ENCODE measurements at regions not wholly inside any gene's neighbourhood (a gene's known extent, or its start where the extent isn't known, plus 50 kb on each side); places are given as distances from the start of the nearest gene placed in this dataset.

DNA sequence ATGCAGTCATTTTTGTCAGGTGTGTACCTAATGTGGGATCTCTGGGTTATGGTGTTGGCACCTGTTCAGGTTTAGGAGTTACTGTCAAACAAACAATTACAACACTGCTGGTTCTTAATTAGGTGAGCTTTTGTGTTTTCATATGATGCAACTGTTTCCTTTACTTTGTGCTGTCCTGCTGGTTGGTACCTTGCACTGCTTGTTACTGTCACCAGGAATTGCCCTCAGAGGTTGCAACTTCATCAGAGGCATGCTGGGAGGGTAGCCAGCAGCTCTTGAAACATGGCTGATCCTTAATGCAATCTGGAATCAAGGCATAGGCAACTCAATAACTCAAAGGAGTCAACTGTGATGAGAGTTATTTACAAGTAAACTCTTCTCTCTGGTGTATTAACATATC, 400.3 kb downstream of the MIAT start:
- no peaks in the 10 kb centered on the region for H3K27me3 ChIP-seq (ENCODE audit: control insufficient read depth in 1 of 2, insufficient read depth in 2 of 2, low read length in 2 of 2)
- no peaks in the 10 kb centered on the region for H3K9me3 ChIP-seq (ENCODE audit: low read length)
- no peaks in the 10 kb centered on the region for H3K4me1 ChIP-seq (ENCODE audit: insufficient read depth, low read length)
- no peak overlapping the region for H3K4me3 ChIP-seq (ENCODE audit: low read depth in 1 of 2, low read length in 2 of 2)
- H3K9ac ChIP-seq (ENCODE audit: low read length), result no peak overlapping the region
- H3K36me3 ChIP-seq (ENCODE audit: insufficient read depth, low read length), result no peaks in the 10 kb centered on the region
- H3K27ac ChIP-seq (ENCODE audit: low read depth, low read length), result no peak overlapping the region

DNA sequence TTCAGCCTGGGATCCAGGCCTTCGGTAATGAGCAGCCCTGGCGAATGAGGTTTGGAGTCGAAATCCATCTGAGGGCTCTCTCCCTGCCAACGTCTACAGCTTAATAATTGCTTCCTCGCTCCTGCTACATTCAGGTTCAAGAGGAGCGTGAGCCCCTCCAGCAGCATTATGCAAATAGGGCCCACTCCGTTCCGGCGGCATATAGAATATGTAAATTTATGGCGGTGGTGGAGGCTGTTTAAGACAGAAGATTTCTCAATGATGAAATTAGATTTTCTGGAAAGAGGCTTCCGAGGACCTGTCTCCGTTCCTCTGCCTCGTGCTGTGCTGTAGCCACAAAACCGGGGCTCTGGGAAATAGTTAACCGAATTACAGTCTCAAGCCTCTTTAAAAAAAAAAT, 402.8 kb downstream of the MIAT start:
- Histone ChIP-seq H3K9me3 (ENCODE audit: low read length) (no peaks in the 10 kb centered on the region), H3K36me3 (ENCODE audit: insufficient read depth, low read length) (no peaks in the 10 kb centered on the region), H3K27me3 (ENCODE audit: control insufficient read depth in 1 of 2, insufficient read depth in 2 of 2, low read length in 2 of 2) (no peaks in the 10 kb centered on the region), H3K4me1 (ENCODE audit: insufficient read depth, low read length) (no peaks in the 10 kb centered on the region), H3K9ac (ENCODE audit: low read length) (no peak overlapping the region), H3K27ac (ENCODE audit: low read depth, low read length) (no peak overlapping the region), H3K4me3 (ENCODE audit: low read depth in 1 of 2, low read length in 2 of 2) (no peak overlapping the region)

DNA sequence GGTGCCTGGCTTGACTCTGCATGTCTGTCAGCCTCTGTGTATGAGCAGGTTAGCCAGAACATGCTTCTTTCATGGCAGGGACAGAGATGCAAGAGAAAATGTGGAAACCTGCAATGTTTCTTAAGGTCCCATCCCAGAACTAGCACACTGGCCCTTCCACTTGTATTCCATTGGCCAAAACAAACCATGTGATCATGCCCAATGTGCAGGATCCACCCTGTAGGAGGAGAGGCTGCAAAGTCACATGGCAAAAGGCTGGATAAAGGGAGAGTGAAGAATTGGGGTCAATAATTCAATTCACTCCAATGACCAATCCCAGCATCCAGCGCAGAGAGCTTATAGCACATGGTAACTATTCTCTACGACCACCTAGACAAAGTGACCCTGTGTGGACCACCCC, 405.5 kb downstream of the MIAT start:
- Histone ChIP-seq H3K27ac (ENCODE audit: low read depth, low read length) (no peak overlapping the region), H3K4me3 (ENCODE audit: low read depth in 1 of 2, low read length in 2 of 2) (no peak overlapping the region), H3K4me1 (ENCODE audit: insufficient read depth, low read length) (no peaks in the 10 kb centered on the region), H3K27me3 (ENCODE audit: control insufficient read depth in 1 of 2, insufficient read depth in 2 of 2, low read length in 2 of 2) (no peaks in the 10 kb centered on the region), H3K9ac (ENCODE audit: low read length) (no peak overlapping the region), H3K9me3 (ENCODE audit: low read length) (no peaks in the 10 kb centered on the region), H3K36me3 (ENCODE audit: insufficient read depth, low read length) (no peaks in the 10 kb centered on the region)

DNA sequence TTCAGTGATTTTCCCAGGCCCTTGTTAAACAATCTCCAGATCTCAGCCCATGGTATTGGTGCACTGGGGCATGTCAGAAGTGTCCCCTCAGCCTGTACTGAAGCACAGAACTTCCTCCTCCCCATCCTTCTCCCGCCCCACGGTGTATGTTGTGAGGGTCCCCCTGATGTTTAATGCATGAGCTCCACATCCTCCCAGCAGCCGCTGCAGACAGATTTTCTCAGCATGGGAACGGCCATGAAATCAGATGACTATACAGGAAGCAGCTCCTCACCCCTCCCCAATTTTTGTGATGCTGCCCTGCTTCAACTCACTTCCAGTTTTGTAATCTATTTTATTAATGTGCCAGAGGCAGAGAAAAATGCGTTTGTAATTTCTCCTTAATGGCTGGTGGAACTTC, 406.0 kb downstream of the MIAT start:
- H3K27ac ChIP-seq (ENCODE audit: low read depth, low read length), result no peak overlapping the region
- no peaks in the 10 kb centered on the region for H3K9me3 ChIP-seq (ENCODE audit: low read length)
- H3K4me1 ChIP-seq (ENCODE audit: insufficient read depth, low read length), result no peaks in the 10 kb centered on the region
- no peak overlapping the region for H3K4me3 ChIP-seq (ENCODE audit: low read depth in 1 of 2, low read length in 2 of 2)
- H3K36me3 ChIP-seq (ENCODE audit: insufficient read depth, low read length), result no peaks in the 10 kb centered on the region
- H3K27me3 ChIP-seq (ENCODE audit: control insufficient read depth in 1 of 2, insufficient read depth in 2 of 2, low read length in 2 of 2), result no peaks in the 10 kb centered on the region
- no peak overlapping the region for H3K9ac ChIP-seq (ENCODE audit: low read length)

DNA sequence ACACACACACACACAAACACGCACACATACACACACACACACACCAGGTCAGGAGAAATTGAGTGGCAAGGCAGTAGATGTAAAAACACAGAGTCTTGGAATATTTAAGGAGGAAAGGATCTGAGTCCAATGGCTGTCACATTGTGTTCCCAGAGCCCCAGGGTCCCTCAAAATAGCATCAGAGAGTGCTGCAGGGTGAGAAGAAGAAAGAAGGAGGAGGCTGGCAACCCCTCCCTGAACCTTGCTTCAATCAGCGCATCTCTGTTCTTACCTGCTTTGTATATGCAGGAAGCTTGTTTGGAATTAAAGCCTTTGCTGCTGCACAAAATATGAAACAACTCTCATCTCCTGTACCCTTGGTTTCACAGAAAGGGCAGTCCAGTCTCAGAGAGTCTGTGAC, 406.5 kb downstream of the MIAT start:
- Histone ChIP-seq H3K4me1 (ENCODE audit: insufficient read depth, low read length) (no peaks in the 10 kb centered on the region), H3K27ac (ENCODE audit: low read depth, low read length) (no peak overlapping the region), H3K4me3 (ENCODE audit: low read depth in 1 of 2, low read length in 2 of 2) (no peak overlapping the region), H3K9ac (ENCODE audit: low read length) (no peak overlapping the region), H3K9me3 (ENCODE audit: low read length) (no peaks in the 10 kb centered on the region), H3K36me3 (ENCODE audit: insufficient read depth, low read length) (no peaks in the 10 kb centered on the region), H3K27me3 (ENCODE audit: control insufficient read depth in 1 of 2, insufficient read depth in 2 of 2, low read length in 2 of 2) (no peaks in the 10 kb centered on the region)

DNA sequence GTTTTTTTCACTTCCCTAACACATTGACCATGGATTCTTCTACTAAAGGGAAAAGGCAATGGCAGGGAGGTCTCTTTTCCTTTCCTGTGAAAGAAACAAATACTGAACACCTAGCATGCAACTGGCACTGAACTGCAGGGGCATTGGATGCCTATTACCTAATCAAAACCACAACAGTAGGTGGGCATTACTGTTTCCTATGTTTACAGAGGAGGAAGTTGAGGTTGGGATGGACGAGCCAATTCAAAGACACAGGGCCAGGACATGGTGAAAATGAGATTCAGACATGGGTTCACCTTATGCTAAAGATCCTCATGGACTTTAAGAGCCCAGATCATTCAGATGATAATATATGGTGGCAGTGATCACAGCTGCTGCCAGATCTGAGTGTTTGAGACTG, 407.0 kb downstream of the MIAT start:
- no peak overlapping the region for H3K9ac ChIP-seq (ENCODE audit: low read length)
- H3K36me3 ChIP-seq (ENCODE audit: insufficient read depth, low read length), result no peaks in the 10 kb centered on the region
- no peak overlapping the region for H3K4me3 ChIP-seq (ENCODE audit: low read depth in 1 of 2, low read length in 2 of 2)
- no peaks in the 10 kb centered on the region for H3K4me1 ChIP-seq (ENCODE audit: insufficient read depth, low read length)
- H3K27me3 ChIP-seq (ENCODE audit: control insufficient read depth in 1 of 2, insufficient read depth in 2 of 2, low read length in 2 of 2), result no peaks in the 10 kb centered on the region
- H3K27ac ChIP-seq (ENCODE audit: low read depth, low read length), result no peak overlapping the region
- no peaks in the 10 kb centered on the region for H3K9me3 ChIP-seq (ENCODE audit: low read length)

DNA sequence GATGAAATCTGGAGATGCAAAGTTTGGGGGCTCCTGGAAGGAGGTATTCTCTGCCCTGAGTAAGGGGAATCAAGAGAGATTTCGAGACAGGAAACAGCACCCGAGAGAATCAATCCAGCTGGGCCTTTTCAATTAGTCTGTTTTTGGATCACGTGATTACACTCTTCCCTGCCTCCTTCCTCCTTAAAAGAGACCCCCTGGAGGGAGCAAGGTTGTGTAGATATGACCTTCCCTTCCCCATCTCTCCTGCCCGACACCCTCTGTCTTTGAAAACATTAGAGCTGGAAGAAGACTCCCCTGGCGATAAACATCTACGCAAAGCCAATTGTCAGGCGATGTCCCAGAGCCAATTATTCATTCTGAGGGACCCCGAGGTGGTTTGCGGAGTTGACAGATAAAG, 407.9 kb downstream of the MIAT start:
- Histone ChIP-seq H3K27ac (ENCODE audit: low read depth, low read length) (no peak overlapping the region), H3K9me3 (ENCODE audit: low read length) (no peaks in the 10 kb centered on the region), H3K9ac (ENCODE audit: low read length) (no peak overlapping the region), H3K4me3 (ENCODE audit: low read depth in 1 of 2, low read length in 2 of 2) (no peak overlapping the region), H3K36me3 (ENCODE audit: insufficient read depth, low read length) (no peaks in the 10 kb centered on the region), H3K27me3 (ENCODE audit: control insufficient read depth in 1 of 2, insufficient read depth in 2 of 2, low read length in 2 of 2) (peaks cover 0 to 5% of the 10 kb centered on the region in 2 donors), H3K4me1 (ENCODE audit: insufficient read depth, low read length) (no peaks in the 10 kb centered on the region)

DNA sequence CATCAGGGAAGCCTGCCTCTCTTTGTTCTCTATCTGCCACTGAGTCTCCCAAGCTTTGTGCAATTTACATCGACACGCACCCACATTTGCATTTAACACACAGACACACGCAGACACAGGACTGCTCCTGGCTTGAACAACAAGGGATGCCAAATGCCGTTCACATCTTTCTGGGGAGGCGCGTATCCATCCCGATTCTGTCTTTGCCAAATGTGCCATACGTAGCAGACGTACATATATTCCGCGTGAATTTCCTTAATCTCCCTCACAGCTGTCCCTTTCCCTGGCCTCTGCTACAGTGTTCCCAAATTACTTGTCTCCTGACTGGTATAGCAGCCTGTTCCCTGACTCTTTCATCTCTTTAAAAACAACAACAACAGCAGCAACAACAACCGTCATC, 409.5 kb downstream of the MIAT start:
- Histone ChIP-seq H3K4me1 (ENCODE audit: insufficient read depth, low read length) (no peaks in the 10 kb centered on the region), H3K9ac (ENCODE audit: low read length) (no peak overlapping the region), H3K27me3 (ENCODE audit: control insufficient read depth in 1 of 2, insufficient read depth in 2 of 2, low read length in 2 of 2) (peaks cover 0 to 5% of the 10 kb centered on the region in 2 donors), H3K27ac (ENCODE audit: low read depth, low read length) (no peak overlapping the region), H3K4me3 (ENCODE audit: low read depth in 1 of 2, low read length in 2 of 2) (no peak overlapping the region), H3K36me3 (ENCODE audit: insufficient read depth, low read length) (no peaks in the 10 kb centered on the region), H3K9me3 (ENCODE audit: low read length) (no peaks in the 10 kb centered on the region)

DNA sequence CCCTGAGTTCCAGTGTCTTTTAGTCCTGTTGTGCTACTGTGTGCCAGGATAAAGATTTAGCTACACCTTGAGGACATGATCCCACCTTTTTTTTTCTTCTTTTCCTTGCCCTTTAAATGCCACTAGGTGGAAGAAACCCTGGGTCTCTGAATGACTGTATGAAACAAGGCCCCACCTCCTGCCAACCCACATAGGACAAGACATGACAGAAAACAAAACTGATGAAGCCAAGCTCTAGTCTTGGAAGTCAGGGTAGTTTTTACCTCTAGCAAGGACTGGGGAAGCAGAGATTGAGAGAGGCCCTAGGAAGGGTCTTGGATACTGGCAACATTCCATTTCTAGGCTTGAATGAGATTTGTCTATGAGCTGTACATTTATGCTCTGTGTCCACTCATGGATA, 410.7 kb downstream of the MIAT start:
- peaks cover 0 to 5% of the 10 kb centered on the region in 2 donors for H3K27me3 ChIP-seq (ENCODE audit: control insufficient read depth in 1 of 2, insufficient read depth in 2 of 2, low read length in 2 of 2)
- no peaks in the 10 kb centered on the region for H3K4me1 ChIP-seq (ENCODE audit: insufficient read depth, low read length)
- H3K9me3 ChIP-seq (ENCODE audit: low read length), result no peaks in the 10 kb centered on the region
- no peak overlapping the region for H3K4me3 ChIP-seq (ENCODE audit: low read depth in 1 of 2, low read length in 2 of 2)
- H3K9ac ChIP-seq (ENCODE audit: low read length), result no peak overlapping the region
- H3K27ac ChIP-seq (ENCODE audit: low read depth, low read length), result no peak overlapping the region
- H3K36me3 ChIP-seq (ENCODE audit: insufficient read depth, low read length), result no peaks in the 10 kb centered on the region

DNA sequence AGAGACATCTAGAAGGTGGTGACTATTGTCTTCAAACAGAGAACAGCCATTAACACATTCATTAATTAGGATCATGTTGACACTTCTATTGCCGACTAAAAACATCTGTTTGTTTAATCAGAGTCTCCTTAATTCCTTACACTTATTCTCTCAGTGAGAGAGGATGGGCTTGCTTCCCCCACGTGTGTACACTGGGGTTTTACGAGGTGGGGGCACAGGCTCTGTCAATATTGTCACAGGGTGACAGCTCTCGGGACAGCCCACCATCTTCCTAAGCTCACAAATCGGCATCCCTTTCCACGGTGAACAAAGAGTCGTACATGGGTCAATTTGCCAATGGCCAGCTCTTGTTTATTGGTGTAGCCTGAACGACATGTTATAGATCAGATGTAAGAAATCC, 413.2 kb downstream of the MIAT start:
- Histone ChIP-seq H3K9ac (ENCODE audit: low read length) (no peak overlapping the region), H3K27ac (ENCODE audit: low read depth, low read length) (no peak overlapping the region), H3K9me3 (ENCODE audit: low read length) (no peaks in the 10 kb centered on the region), H3K27me3 (ENCODE audit: control insufficient read depth in 1 of 2, insufficient read depth in 2 of 2, low read length in 2 of 2) (peaks cover 0 to 5% of the 10 kb centered on the region in 2 donors), H3K36me3 (ENCODE audit: insufficient read depth, low read length) (no peaks in the 10 kb centered on the region), H3K4me3 (ENCODE audit: low read depth in 1 of 2, low read length in 2 of 2) (no peak overlapping the region), H3K4me1 (ENCODE audit: insufficient read depth, low read length) (no peaks in the 10 kb centered on the region)

DNA sequence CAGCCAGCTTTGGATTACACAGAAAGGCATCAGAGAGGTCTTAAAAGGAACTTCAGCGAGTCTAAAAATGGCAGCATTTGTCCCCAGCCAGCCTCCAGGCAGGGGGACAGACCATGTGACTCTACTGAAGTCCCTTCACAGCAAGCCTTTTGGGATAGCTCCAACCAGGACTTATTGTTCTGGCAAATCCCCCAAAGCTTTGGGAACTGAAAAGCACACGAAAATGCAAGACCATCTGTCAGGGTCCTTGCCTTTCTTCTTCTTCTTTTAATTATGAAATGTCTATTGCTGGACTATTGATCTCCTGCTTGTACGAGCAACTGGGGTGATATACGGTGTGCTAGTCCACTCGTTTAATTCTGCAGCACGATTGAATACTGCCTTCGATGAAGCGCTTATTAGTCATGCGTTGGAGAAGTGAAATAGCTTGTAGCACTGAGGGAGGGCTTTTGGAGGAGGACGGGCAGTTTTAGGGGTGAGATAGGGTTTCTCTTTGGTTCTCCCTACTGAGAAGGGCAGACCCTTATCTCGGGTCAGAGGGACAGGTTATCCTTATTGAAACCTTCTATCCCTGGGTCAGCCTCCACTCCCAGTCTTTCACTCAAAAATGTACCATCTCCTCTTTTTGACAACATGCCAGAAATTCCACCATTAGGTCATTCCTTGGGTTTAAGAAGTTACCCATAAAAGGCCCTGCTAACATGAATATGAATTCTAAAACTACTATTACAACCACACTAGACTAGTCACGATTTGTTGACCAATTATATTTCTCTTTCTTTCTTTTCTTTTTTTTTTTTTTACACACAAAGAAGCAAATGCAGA, 416.4 kb downstream of the MIAT start:
- no peak overlapping the region for H3K9ac ChIP-seq (ENCODE audit: low read length)
- no peaks in the 10 kb centered on the region for H3K9me3 ChIP-seq (ENCODE audit: low read length)
- H3K4me1 ChIP-seq (ENCODE audit: insufficient read depth, low read length), result no peaks in the 10 kb centered on the region
- H3K4me3 ChIP-seq (ENCODE audit: low read depth in 1 of 2, low read length in 2 of 2), result no peak overlapping the region
- peaks cover 0 to 5% of the 10 kb centered on the region in 2 donors for H3K27me3 ChIP-seq (ENCODE audit: control insufficient read depth in 1 of 2, insufficient read depth in 2 of 2, low read length in 2 of 2)
- no peaks in the 10 kb centered on the region for H3K36me3 ChIP-seq (ENCODE audit: insufficient read depth, low read length)
- no peak overlapping the region for H3K27ac ChIP-seq (ENCODE audit: low read depth, low read length)

DNA sequence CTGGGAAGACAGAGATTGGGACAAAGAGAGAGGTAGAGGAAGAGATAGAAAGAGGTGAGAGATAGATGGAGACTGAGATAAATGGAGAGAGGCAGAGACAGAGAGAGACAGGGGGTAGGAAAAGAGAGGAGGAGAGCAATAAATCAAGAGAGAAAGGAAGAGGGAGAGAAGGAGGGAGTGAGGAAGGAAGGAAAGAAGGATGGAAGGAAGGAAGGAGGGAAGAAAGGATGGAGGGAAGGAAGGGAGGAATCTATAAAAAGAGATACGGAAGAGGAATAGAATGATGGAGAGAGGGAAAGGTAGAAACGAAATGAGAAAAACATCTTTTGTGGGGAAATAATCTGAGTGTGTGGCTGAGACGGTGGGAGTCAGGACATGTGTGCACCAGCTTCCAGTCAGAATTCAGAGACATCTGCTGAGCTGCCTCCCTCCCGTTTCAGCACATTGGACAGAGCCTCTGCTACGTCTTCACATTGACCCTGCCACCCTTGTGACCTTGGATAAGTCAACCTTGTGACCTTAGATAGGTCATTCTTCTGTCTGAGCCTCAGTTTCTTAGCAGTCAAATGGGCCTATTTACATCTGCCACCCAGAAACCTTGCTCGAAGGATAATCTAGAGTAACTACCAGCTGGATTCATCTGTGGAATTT, 417.8 kb downstream of the MIAT start:
- no peaks in the 10 kb centered on the region for H3K4me1 ChIP-seq (ENCODE audit: insufficient read depth, low read length)
- H3K9me3 ChIP-seq (ENCODE audit: low read length), result no peaks in the 10 kb centered on the region
- H3K4me3 ChIP-seq (ENCODE audit: low read depth in 1 of 2, low read length in 2 of 2), result no peak overlapping the region
- H3K27ac ChIP-seq (ENCODE audit: low read depth, low read length), result no peak overlapping the region
- peaks cover 0 to under 1% of the 10 kb centered on the region in 2 donors for H3K27me3 ChIP-seq (ENCODE audit: control insufficient read depth in 1 of 2, insufficient read depth in 2 of 2, low read length in 2 of 2)
- H3K36me3 ChIP-seq (ENCODE audit: insufficient read depth, low read length), result no peaks in the 10 kb centered on the region
- no peak overlapping the region for H3K9ac ChIP-seq (ENCODE audit: low read length)

Data from muscle layer of colon (tissue), 2 donors.